ENCODE measurements at regions not wholly inside any gene's neighbourhood (a gene's known extent, or its start where the extent isn't known, plus 50 kb on each side); places are given as distances from the start of the nearest gene placed in this dataset.

- no peak for DNase-seq
Observed at GRCh38 chr4:22216278-22216677, 267.7 kb upstream of the KCNIP4 start.

GRCh38 chr4:22215084-22215483, 266.5 kb upstream of the KCNIP4 start:
- DNase-seq = no peak

GRCh38 chr4:22203711-22204011, 255.1 kb upstream of the KCNIP4 start:
- no peak for DNase-seq

- DNase-seq = no peak
Observed at GRCh38 chr4:22202975-22203710, 254.6 kb upstream of the KCNIP4 start.

GRCh38 chr4:22202246-22202974, 253.8 kb upstream of the KCNIP4 start:
- no peak for DNase-seq

GRCh38 chr4:22201256-22201655, 252.7 kb upstream of the KCNIP4 start:
- DNase-seq = no peak

GRCh38 chr4:22196551-22196950, 248.0 kb upstream of the KCNIP4 start:
- DNase-seq = no peak

- no peak for DNase-seq
Observed at GRCh38 chr4:22192084-22192511, 243.5 kb upstream of the KCNIP4 start.

GRCh38 chr4:22191565-22191964, 243.0 kb upstream of the KCNIP4 start:
- DNase-seq = no peak

GRCh38 chr4:22190855-22191254, 242.3 kb upstream of the KCNIP4 start:
- no peak for DNase-seq

- no peak for DNase-seq
Observed at GRCh38 chr4:22187203-22187820, 238.7 kb upstream of the KCNIP4 start.

- no peak for DNase-seq
Observed at GRCh38 chr4:22181736-22182135, 233.2 kb upstream of the KCNIP4 start.

GRCh38 chr4:22179124-22179874, 230.7 kb upstream of the KCNIP4 start:
- no peak for DNase-seq

- no peak for DNase-seq
Observed at GRCh38 chr4:22174640-22175039, 226.1 kb upstream of the KCNIP4 start.

GRCh38 chr4:22170353-22170752, 221.8 kb upstream of the KCNIP4 start:
- no peak for DNase-seq

GRCh38 chr4:22167201-22167600, 218.6 kb upstream of the KCNIP4 start:
- DNase-seq = no peak

- DNase-seq = no peak
Observed at GRCh38 chr4:22162454-22162853, 213.9 kb upstream of the KCNIP4 start.

- no peak for DNase-seq
Observed at GRCh38 chr4:22130741-22131140, 182.2 kb upstream of the KCNIP4 start.

GRCh38 chr4:22129454-22130029, 181.0 kb upstream of the KCNIP4 start:
- DNase-seq = peak; percentile 27

GRCh38 chr4:22122062-22122461, 173.5 kb upstream of the KCNIP4 start:
- no peak for DNase-seq

GRCh38 chr4:22115262-22115661, 166.7 kb upstream of the KCNIP4 start:
- no peak for DNase-seq

GRCh38 chr4:22103768-22104167, 155.2 kb upstream of the KCNIP4 start:
- no peak for DNase-seq

GRCh38 chr4:22099896-22100295, 151.3 kb upstream of the KCNIP4 start:
- DNase-seq = peak; percentile 13

All from activated CD4-positive, alpha-beta T cell treated with anti-CD3 and anti-CD28 coated beads, Interleukin-2, Interleukin-6, amounts not matched to agents 100 ng/mL and 50 ng/mL, durations not matched to agents 16 hours and 8 hours (primary cell).